ENCODE measurements at regions not wholly inside any gene's neighbourhood (a gene's known extent, or its start where the extent isn't known, plus 50 kb on each side); places are given as distances from the start of the nearest gene placed in this dataset.
"Not testable (repeated sequence)": the region's sequence is repeated elsewhere in the genome, so short reads cannot be mapped to it uniquely, and the experiment has no call there.

- DNase-seq = no peak
Measured at GRCh38 chr14:35932659-35933159, 106.6 kb downstream of the BRMS1L start.

GRCh38 chr14:35932136-35932535, 106.0 kb downstream of the BRMS1L start:
- DNase-seq = no peak

- DNase-seq = no peak
Measured at GRCh38 chr14:35931346-35931745, 105.2 kb downstream of the BRMS1L start.

GRCh38 chr14:35929186-35929585, 103.0 kb downstream of the BRMS1L start:
- DNase-seq = no peak

GRCh38 chr14:35927727-35928126, 101.6 kb downstream of the BRMS1L start:
- DNase-seq = no peak

DNA sequence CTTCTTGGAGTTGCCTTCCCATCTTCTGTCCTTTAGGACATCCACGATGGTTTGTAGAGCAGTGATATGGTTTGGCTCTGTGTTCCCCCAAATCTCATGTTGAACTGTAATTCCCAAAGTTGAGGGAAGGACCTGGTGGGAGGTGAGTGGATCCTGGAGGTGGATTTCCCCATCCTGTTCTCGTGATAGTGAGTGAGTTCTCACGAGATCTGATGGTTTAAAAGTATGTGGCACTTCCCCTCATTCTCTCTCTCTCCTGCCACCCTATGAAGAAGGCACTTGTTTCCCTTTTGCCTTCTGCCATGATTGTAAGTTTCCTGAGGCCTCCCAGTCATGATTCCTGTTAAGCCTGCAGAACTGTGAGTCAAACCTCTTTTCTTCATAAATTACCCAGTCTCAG, 99.2 kb downstream of the BRMS1L start:
- no peak for DNase-seq

GRCh38 chr14:35922590-35922989, 96.5 kb downstream of the BRMS1L start:
- DNase-seq = not testable (repeated sequence)

DNA sequence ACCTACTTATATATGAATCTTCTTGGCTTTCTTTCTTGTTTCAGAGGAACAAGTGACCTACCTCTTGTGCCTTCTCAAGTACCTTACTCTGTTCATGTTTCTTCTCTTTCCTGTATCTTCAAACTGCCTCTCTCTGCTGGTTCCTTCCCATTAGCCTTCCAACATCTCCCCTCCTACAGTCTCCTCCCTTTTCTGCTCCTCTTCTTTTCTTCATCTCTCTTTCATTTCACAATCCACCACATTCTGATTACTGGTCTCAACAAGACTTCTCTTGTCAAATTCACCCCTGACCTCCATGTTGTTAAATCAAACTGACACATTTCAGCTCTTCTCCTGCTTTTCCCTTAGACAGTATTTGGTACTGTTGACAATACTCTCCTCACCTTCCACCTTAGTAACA, 95.6 kb downstream of the BRMS1L start:
- DNase-seq = no peak

Measured in hippocampal formation (tissue), 2 donors.